ENCODE measurements at regions not wholly inside any gene's neighbourhood (a gene's known extent, or its start where the extent isn't known, plus 50 kb on each side); places are given as distances from the start of the nearest gene placed in this dataset.

DNA sequence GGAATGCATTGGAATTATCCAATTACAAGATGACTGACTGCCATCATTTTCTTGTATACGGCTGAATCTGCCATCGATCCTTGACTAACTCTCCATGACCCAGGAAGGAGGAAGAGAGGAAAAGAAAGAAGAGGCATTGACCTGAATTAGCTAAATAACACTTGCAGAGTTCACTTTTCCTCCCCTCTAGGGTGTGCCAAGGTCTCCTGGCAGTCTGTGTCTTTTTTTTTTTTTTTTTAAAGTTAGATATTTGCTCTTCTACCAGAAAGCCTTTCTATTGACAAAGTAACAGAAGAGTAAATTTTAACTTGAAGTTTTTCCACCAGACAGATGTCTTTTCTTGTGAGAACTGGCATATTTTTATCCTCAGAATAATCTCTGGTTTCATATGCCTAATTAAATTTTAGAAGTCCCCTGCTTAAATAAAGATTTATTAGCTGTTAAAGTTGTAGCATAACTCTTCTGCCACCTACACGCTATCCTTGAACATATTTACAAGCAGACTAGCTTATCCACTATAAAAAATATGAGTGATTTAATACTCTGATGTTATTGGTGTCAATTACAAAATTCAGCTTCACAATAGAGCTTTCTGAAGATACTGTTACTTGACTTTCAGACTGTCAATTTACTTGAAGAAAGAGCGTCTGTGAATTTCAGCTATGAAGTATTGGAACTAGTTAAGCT is 171.7 kb upstream of the ETAA1 start:
- in situ Hi-C loops (cut with MboI; ENCODE audit: low pct_unique_long_range_greater_than_20kb in 2 of 9, low sequenced_read_pairs in 9 of 9, unreplicated experiment in 9 of 9) = loop anchor here in 2 of 9 experiments (25.0 kb wide), 4 partner anchors 237 to 788 kb away; partner anchors contain the start of gene MEIS1 (in 1 of the 2)

DNA sequence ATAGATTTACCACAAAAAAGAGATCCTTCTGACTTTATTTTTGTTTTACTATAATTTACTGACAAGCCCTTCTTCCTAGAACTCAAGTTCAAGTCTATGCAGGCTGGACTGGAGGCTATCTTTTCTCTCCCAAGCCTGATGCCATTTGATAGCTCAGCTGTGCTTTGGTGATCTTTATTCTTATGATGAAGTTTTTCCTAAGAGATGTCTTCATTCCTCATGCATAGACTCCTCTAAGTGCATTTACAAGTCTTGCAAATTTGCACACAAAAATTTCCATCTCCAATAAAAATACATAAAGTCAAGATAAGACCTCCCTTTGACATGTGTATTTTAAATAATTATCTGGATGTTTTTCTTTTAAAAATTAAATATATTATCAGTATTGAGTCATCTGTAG is 167.4 kb upstream of the ETAA1 start:
- no peak overlapping the region for H3K27ac ChIP-seq
- in situ Hi-C loops (cut with MboI; ENCODE audit: low pct_unique_long_range_greater_than_20kb in 2 of 9, low sequenced_read_pairs in 9 of 9, unreplicated experiment in 9 of 9) = loop anchor here in 2 of 9 experiments (10.0 to 25.0 kb wide), 5 partner anchors 233 to 792 kb away; partner anchors contain the start of gene MEIS1 (in 1 of the 2)
- ATAC-seq (replicated peaks in 6 of 8) = peak in 3 of 8 experiments; percentile 43 to 66 (median 53)
- no peak overlapping the region for H3K4me3 ChIP-seq
- peaks cover 0 to 9% of the 10 kb centered on the region in 2 donors for H3K4me1 ChIP-seq (replicated peaks in 1 of 2)

More for the DNA sequence above, 171.7 kb upstream of the ETAA1 start:
- no peak for ATAC-seq (replicated peaks in 6 of 8)
- 63 to 100% (median 82%) methylated on average over 2 to 4 of the region's 4 CpGs for WGBS, 10 experiments
- Histone ChIP-seq H3K4me3 (no peak overlapping the region), H3K27ac (no peak overlapping the region), H3K4me1 (replicated peaks in 1 of 2) (no peaks in the 10 kb centered on the region)

DNA sequence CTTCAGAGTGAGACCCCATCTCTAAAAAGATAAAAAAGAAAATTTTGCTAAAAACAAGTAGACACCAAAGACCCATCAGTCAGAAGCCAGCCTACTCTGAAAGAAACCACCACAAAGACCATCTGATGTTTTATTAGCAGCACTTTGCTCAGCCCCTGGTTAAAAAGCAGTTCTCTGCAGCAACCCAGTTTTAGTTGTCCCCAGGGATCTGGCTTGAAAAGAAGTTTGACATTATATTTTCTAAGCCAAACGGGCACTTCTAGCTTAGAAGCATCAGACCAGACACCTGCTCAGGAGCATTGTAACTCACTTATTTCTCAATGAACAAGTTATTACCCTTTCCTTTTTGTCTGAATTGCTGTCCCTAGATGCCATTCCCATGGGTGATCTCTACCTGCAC is 164.2 kb upstream of the ETAA1 start:
- no peak overlapping the region for H3K4me3 ChIP-seq
- H3K27ac ChIP-seq = no peak overlapping the region
- WGBS, 10 experiments = 43 to 89% (median 79%) methylated on average over 1 of the region's 1 CpG; no CpG with 5 or more reads in 4 of the 10 experiments
- peaks cover 0 to 9% of the 10 kb centered on the region in 2 donors for H3K4me1 ChIP-seq (replicated peaks in 1 of 2)
- in situ Hi-C loops (cut with MboI; ENCODE audit: low pct_unique_long_range_greater_than_20kb in 2 of 9, low sequenced_read_pairs in 9 of 9, unreplicated experiment in 9 of 9) = loop anchor here in 2 of 9 experiments (10.0 to 25.0 kb wide), 5 partner anchors 229 to 796 kb away; partner anchors contain the start of gene MEIS1 (in 1 of the 2)
- ATAC-seq (replicated peaks in 6 of 8) = no peak

DNA sequence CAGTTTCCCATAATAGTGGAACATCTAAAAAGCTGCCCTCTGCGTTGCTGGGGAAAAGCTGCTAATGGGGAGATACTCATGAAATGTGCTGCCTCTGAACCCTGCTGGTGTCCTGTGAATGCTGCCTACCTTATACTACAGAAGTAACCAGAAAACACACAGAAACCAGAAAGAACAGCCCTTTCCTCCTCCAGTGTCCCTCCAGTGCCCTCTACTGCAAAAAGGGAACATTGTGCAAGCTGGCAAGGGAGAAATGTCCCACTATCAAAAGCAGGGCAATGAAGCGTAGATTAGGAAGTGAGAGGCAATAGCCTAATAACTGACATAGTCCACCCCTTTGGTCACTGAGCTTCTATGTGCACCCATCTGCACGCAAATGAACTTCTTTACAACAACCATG is 162.7 kb upstream of the ETAA1 start:
- Histone ChIP-seq H3K4me3 (no peak overlapping the region), H3K27ac (no peak overlapping the region), H3K4me1 (replicated peaks in 1 of 2) (peaks cover 0 to 9% of the 10 kb centered on the region in 2 donors)
- peak in 6 of 8 experiments; percentile 44 to 77 (median 68) for ATAC-seq (replicated peaks in 6 of 8)
- WGBS, 10 experiments = 57 to 100% (median 89%) methylated on average over 1 to 3 of the region's 3 CpGs; no CpG with 5 or more reads in 3 of the 10 experiments
- in situ Hi-C loops (cut with MboI; ENCODE audit: low pct_unique_long_range_greater_than_20kb in 2 of 9, low sequenced_read_pairs in 9 of 9, unreplicated experiment in 9 of 9) = loop anchor here in 2 of 9 experiments (10.0 to 25.0 kb wide), 5 partner anchors 228 to 797 kb away; partner anchors contain the start of gene MEIS1 (in 1 of the 2)

DNA sequence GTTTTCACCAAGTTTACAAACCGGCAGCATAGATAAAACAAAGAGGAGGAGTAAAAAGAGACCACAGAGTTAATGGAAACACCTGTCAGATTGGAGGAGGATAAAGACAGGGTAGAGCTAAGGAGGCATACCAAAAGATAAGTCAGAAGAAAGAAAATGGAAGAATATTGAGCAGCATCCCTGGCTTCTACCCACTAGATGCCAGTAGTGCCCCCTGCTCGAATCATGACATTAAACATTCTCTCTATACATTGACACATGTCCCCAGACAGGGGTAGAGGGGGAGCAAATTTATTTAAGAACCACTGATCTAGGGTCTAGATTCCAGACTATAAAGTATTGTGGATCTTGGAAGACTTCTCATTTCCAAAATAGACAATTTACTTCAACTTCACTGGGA is 159.8 kb upstream of the ETAA1 start:
- no peak overlapping the region for H3K4me3 ChIP-seq
- ATAC-seq (replicated peaks in 6 of 8) = no peak
- H3K4me1 ChIP-seq (replicated peaks in 1 of 2) = peaks cover 0 to 9% of the 10 kb centered on the region in 2 donors
- H3K27ac ChIP-seq = no peak overlapping the region
- WGBS, 10 experiments = 49 to 100% (median 79%) methylated on average over 1 to 2 of the region's 2 CpGs; no CpG with 5 or more reads in 1 of the 10 experiments
- in situ Hi-C loops (cut with MboI; ENCODE audit: low pct_unique_long_range_greater_than_20kb in 2 of 9, low sequenced_read_pairs in 9 of 9, unreplicated experiment in 9 of 9) = loop anchor here in 2 of 9 experiments (10.0 to 25.0 kb wide), 5 partner anchors 225 to 800 kb away; partner anchors contain the start of gene MEIS1 (in 1 of the 2)

DNA sequence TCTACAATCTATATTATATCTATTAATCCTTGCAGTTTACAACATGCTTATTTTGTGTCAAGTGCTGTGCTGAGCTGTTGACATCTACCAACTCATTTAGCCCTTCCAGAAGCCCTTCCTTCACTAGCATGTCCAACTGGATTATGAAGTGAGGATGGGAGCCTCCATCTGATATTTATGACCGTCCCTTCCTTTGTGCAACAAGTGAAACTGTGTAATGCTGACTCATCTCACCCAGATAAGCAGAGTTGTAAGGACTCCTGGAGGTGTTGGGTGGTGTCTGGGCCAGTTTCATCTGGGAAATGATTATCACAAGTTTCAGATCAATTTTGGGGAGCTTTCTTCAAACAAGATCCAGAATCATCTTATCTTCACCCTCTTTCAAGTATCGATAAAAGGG is 156.6 kb upstream of the ETAA1 start:
- peak in 1 of 8 experiments; percentile 33 for ATAC-seq (replicated peaks in 6 of 8)
- Histone ChIP-seq H3K4me3 (no peak overlapping the region), H3K27ac (no peak overlapping the region), H3K4me1 (replicated peaks in 1 of 2) (no peaks in the 10 kb centered on the region)
- in situ Hi-C loops (cut with MboI; ENCODE audit: low pct_unique_long_range_greater_than_20kb in 2 of 9, low sequenced_read_pairs in 9 of 9, unreplicated experiment in 9 of 9) = loop anchor here in 2 of 9 experiments (25.0 kb wide), 4 partner anchors 222 to 803 kb away; partner anchors contain the start of gene MEIS1 (in 1 of the 2)
- WGBS, 10 experiments = 86 to 100% (median 96%) methylated on average over 1 to 2 of the region's 2 CpGs; no CpG with 5 or more reads in 4 of the 10 experiments

DNA sequence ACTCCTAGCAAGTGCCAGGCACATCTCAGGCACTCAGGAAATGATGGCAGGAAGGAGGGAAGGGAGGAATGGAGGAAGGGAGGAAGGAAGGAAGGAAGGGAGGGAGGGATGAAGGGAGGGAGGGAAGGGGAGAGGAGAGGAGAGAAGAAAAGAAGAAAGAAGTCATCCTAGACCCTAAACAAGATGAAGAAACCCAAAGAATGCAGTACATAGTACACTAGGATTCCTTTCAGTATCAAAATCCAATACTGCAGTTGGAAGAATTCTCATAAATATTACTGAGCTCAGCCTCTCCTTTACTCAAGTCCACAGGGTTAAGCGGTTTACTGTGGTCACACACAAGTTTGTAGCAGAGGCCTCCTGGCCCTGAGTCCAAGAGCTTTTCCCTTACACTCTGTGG is 155.7 kb upstream of the ETAA1 start:
- Histone ChIP-seq H3K4me3 (no peak overlapping the region), H3K4me1 (replicated peaks in 1 of 2) (no peaks in the 10 kb centered on the region), H3K27ac (no peak overlapping the region)
- 45 to 100% (median 80%) methylated on average over 1 of the region's 1 CpG; no CpG with 5 or more reads in 7 of the 10 experiments for WGBS, 10 experiments
- in situ Hi-C loops (cut with MboI; ENCODE audit: low pct_unique_long_range_greater_than_20kb in 2 of 9, low sequenced_read_pairs in 9 of 9, unreplicated experiment in 9 of 9) = loop anchor here in 2 of 9 experiments (25.0 kb wide), 4 partner anchors 221 to 804 kb away; partner anchors contain the start of gene MEIS1 (in 1 of the 2)
- no peak for ATAC-seq (replicated peaks in 6 of 8)

DNA sequence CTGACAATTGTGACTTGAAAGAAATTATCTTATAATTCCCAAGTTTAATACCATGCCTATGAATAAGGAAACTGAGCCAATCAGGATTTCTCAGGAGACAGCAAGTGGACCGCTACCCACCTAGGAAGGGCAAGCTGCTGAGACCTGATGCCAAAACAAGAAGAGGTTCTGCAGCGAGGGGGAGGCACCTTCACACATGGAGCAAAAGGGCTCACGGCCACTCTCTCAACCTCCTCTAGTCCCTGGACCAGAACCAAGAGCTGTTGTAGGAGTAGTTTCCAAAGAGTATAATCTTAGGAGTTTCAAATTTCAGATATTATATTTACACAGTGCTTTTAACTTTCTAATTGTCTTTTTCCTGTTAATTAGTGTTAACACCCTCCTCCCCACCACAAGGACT is 154.7 kb upstream of the ETAA1 start:
- no peak for ATAC-seq (replicated peaks in 6 of 8)
- WGBS, 10 experiments = 63 to 100% (median 96%) methylated on average over 1 to 3 of the region's 3 CpGs; no CpG with 5 or more reads in 2 of the 10 experiments
- no peaks in the 10 kb centered on the region for H3K4me1 ChIP-seq (replicated peaks in 1 of 2)
- no peak overlapping the region for H3K4me3 ChIP-seq
- no peak overlapping the region for H3K27ac ChIP-seq
- in situ Hi-C loops (cut with MboI; ENCODE audit: low pct_unique_long_range_greater_than_20kb in 2 of 9, low sequenced_read_pairs in 9 of 9, unreplicated experiment in 9 of 9) = loop anchor here in 2 of 9 experiments (25.0 kb wide), 4 partner anchors 220 to 805 kb away; partner anchors contain the start of gene MEIS1 (in 1 of the 2)

DNA sequence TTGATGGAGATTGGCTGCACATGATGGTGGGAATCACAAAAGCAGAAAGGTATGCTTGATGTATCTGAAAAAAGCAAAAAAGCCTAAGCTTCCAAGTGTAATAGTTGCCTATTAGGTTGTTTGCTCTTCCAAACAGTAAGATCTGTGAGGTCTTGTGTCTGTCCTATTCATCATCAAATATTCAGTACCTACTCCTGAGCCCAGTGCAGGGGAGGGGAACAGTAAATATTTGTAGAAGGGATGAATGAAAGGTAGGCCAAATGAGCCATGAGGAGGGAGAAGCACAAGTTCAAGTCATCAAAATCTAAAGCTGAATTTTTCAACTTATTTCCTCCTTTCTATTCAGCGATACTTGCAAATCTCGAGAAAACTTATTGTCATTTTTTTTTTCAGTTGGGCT is 153.2 kb upstream of the ETAA1 start:
- H3K27ac ChIP-seq = no peak overlapping the region
- H3K4me3 ChIP-seq = no peak overlapping the region
- ATAC-seq (replicated peaks in 6 of 8) = no peak
- H3K4me1 ChIP-seq (replicated peaks in 1 of 2) = no peaks in the 10 kb centered on the region
- WGBS, 10 experiments = 50 to 100% (median 91%) methylated on average over 1 to 2 of the region's 2 CpGs; no CpG with 5 or more reads in 2 of the 10 experiments
- in situ Hi-C loops (cut with MboI; ENCODE audit: low pct_unique_long_range_greater_than_20kb in 2 of 9, low sequenced_read_pairs in 9 of 9, unreplicated experiment in 9 of 9) = loop anchor here in 2 of 9 experiments (25.0 kb wide), 4 partner anchors 218 to 807 kb away; partner anchors contain the start of gene MEIS1 (in 1 of the 2)

DNA sequence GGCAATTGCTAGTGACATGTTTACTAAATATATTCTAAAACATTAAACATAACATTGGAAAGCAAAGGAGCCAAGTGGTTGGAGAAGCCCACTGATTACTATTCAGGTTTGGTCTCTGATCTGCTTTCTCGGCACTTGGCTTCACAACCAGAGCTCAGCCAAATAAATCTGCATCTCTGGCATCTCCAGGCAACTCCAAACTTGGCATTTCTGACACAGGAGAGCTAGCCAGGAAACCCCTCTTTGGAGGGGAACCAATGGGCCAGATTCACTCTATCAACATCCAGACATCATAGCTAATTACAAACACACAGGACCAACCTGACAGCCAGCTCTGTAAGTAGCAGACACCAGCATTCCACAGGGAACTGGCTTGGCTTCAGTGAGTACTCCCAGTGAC is 150.3 kb upstream of the ETAA1 start:
- Histone ChIP-seq H3K4me1 (replicated peaks in 1 of 2) (no peaks in the 10 kb centered on the region), H3K4me3 (no peak overlapping the region), H3K27ac (no peak overlapping the region)
- in situ Hi-C loops (cut with MboI; ENCODE audit: low pct_unique_long_range_greater_than_20kb in 2 of 9, low sequenced_read_pairs in 9 of 9, unreplicated experiment in 9 of 9) = loop anchor here in 2 of 9 experiments (25.0 kb wide), 4 partner anchors 216 to 809 kb away; partner anchors contain the start of gene MEIS1 (in 1 of the 2)
- WGBS, 10 experiments = 33 to 100% (median 100%) methylated on average over 1 of the region's 1 CpG; no CpG with 5 or more reads in 3 of the 10 experiments
- peak in 1 of 8 experiments; percentile 39 for ATAC-seq (replicated peaks in 6 of 8)

DNA sequence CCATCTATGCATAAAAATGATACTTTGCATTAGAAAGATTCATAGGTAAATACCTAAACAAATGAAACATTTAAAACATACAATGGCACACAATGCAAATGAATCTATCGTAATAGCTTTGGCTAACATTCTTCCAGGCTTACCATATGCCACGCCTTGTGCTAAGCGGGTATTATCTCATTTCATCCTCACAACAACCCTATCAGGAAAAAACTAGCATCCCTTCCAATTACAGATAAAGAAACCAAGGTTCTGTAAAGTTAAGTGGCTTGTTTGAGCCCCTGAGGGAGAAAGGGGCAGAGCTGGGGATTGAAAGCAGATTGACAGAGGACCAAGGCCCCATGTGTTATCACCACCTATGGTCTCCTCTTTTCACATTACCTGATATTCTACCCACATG is 145.4 kb upstream of the ETAA1 start:
- peaks cover 0 to 8% of the 10 kb centered on the region in 2 donors for H3K4me1 ChIP-seq (replicated peaks in 1 of 2)
- 75 to 100% (median 92%) methylated on average over 2 to 3 of the region's 3 CpGs; no CpG with 5 or more reads in 1 of the 10 experiments for WGBS, 10 experiments
- no peak overlapping the region for H3K4me3 ChIP-seq
- no peak for ATAC-seq (replicated peaks in 6 of 8)
- in situ Hi-C loops (cut with MboI; ENCODE audit: low pct_unique_long_range_greater_than_20kb in 2 of 9, low sequenced_read_pairs in 9 of 9, unreplicated experiment in 9 of 9) = no loop called here
- no peak overlapping the region for H3K27ac ChIP-seq

DNA sequence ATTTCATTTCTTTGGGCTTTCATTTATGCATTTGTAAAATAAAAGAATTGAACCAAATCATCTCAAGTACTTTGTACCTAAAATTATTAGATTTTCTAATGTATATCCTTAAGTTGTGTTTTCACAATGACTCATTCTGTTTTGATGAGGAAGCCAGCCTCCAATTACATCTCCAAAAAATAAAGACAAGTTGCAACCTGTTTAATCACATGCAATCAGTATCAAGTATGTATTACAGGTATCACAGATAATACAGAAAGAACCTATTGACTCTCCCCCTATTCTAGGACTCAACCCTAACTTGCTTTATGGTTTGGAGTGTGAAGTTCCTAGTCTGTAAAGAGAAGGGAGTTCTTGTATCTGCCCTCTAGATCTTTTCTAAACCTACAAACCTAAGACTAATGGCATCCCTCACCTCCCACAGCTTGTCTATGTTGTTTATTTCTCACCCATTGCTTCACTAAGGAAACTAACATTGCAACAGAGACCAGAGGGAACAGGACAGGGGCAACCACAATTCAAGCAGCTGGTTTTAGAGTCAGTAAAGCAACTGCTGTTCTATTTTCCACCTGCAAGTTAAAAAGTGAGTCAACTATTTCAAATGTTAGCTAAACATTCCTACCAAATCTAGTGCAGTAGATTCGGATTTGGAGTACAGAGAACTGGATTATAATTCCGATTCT is 141.1 kb upstream of the ETAA1 start:
- no peak for ATAC-seq (replicated peaks in 6 of 8)
- in situ Hi-C loops (cut with MboI; ENCODE audit: low pct_unique_long_range_greater_than_20kb in 2 of 9, low sequenced_read_pairs in 9 of 9, unreplicated experiment in 9 of 9) = no loop called here
- Histone ChIP-seq H3K4me1 (replicated peaks in 1 of 2) (peaks cover 8 to 10% of the 10 kb centered on the region in 2 donors), H3K4me3 (no peak overlapping the region), H3K27ac (no peak overlapping the region)
- 72 to 100% (median 86%) methylated on average over 1 to 2 of the region's 2 CpGs; no CpG with 5 or more reads in 3 of the 10 experiments for WGBS, 10 experiments

Measured in motor neuron (in vitro differentiated cells).